GM12892 (cell line): ENCODE measurements at regions not wholly inside any gene's neighbourhood (a gene's known extent, or its start where the extent isn't known, plus 50 kb on each side); places are given as distances from the start of the nearest gene placed in this dataset.

Experiments
- DNase-seq: peaks from one replicate; pipeline ENCODE4 v3.0.0; 2011; ENCODE audit not compliant: insufficient read length
- FAIRE-seq: peaks from 2 replicates; lab custom pipeline; 2011; peaks lifted over from hg19 to GRCh38; lab: Jason Lieb, UNC
- POLR2A ChIP-seq: IDR thresholded peaks from 2 replicates; pipeline ENCODE4 v1.6.1; 2011; ENCODE audit warnings: low read depth, low read length, control low read depth
- POLR2AphosphoS5 ChIP-seq: IDR thresholded peaks from 2 replicates; pipeline ENCODE4 v1.6.1; 2011; ENCODE audit warnings: low read depth, low read length, control low read depth
- TAF1 ChIP-seq: IDR thresholded peaks from 2 replicates; pipeline ENCODE4 v1.6.1; 2011; ENCODE audit warnings: low read depth, mild to moderate bottlenecking, control low read depth, low read length, borderline replicate concordance

GRCh38 chr13:38575427-38575826 is 111.5 kb upstream of the FREM2 start:
- no peak for TF ChIP-seq POLR2A
- TF ChIP-seq POLR2AphosphoS5: no peak
- TF ChIP-seq TAF1: no peak
- DNase-seq (no peak), FAIRE-seq (no peak)

DNA sequence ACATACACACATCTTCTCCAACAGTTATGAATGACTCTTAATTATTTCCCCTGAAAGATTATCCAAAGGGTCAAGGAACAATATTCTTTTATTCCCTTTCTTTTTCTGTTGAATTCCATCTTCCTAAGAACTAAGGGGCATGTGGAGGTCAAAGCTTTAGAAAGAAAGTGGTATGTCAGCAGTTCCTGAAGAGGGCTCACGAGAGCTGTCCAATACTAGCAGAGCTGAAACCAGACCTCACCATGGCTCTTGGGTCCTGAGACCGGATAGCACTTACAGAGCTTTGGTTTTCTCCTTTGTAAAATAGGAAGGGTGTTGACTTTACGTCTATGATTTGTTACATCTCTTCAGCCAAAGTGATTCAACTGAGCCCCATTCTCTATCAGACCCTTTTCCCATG is 109.8 kb upstream of the FREM2 start:
- no peak for FAIRE-seq
- DNase-seq: no peak
- TF ChIP-seq POLR2A: no peak
- no peak for TF ChIP-seq TAF1
- TF ChIP-seq POLR2AphosphoS5: no peak

- no peak for TF ChIP-seq TAF1
- no peak for TF ChIP-seq POLR2A
- no peak for TF ChIP-seq POLR2AphosphoS5
- FAIRE-seq: no peak
- no peak for DNase-seq
Observed at GRCh38 chr13:38582133-38582532, 104.7 kb upstream of the FREM2 start.

DNA sequence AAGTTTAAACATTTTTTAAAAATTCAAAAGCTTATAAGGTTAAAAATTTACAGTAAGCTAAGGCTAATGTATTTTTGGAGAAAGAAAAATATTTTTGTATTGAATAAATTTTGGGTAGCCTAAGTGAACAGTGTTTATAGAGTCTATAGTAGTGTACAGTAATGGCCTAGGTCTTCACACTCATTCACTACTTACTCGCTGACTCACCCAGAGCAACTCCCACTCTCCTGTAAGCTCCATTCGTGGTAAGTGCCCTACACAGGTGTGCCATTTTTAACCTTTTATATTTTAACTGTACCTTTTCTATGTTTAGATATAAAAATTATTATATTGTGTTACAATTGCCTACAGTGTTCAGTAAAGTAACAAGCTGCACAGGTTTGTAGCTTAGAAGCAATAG is 96.6 kb upstream of the FREM2 start:
- FAIRE-seq: no peak
- DNase-seq: no peak
- no peak for TF ChIP-seq POLR2AphosphoS5
- TF ChIP-seq POLR2A: no peak
- TF ChIP-seq TAF1: no peak

DNA sequence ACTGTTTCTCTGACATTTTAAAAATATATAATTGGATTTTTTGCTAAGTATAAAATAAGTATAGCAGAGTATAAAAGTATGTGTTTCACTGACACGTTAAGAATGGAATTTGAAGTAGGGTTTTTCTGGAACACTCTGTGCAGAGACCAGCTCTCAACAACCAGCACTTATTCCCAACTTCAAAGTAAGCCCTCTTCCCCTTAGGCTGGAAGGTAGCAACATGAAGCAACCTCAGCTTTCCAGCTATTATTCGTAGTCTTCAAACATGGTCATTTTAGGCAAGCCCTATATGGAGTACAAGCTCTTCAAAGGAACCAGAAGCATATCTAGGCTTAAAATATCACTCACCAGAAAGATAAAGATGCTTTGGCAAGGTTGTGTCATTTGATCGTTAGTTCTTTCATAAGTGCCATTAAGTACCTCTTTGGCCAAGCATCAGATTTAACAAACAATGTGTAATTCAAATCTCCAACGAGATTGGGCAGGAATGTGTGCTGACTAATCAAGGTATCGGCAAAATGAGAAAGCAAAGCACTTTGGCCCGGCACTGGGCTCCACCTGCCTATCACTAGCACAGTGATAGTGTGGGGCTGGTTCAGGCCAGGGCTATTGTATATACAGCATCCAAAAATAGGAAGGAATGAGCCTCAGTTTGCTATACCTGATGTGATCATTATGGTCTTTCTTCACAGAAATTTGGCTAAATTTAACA is 95.9 kb upstream of the FREM2 start:
- no peak for DNase-seq
- TF ChIP-seq TAF1 (no peak), POLR2A (no peak), POLR2AphosphoS5 (no peak)

DNA sequence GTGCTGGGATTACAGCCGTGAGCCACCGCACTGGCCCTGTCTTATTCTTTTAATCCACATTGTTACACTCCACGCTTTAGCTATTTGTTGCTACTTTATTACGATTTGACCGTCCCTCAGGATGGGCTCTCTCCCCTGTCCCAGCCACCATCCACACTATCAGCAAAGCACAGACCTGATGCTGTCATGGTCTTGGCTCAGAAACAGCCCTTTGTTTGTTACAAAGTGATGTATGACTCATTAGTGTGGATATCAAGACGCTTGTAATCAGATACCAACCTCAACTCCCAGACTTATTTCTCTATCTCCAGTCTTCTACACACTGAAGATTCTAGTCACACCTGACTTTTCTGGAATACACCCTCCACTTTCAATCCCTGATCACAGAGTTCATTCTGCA is 84.6 kb upstream of the FREM2 start:
- DNase-seq (no peak), FAIRE-seq (no peak)
- no peak for TF ChIP-seq POLR2A
- no peak for TF ChIP-seq TAF1
- TF ChIP-seq POLR2AphosphoS5: no peak

More for the DNA sequence above, 95.9 kb upstream of the FREM2 start:
- FAIRE-seq: no peak

DNA sequence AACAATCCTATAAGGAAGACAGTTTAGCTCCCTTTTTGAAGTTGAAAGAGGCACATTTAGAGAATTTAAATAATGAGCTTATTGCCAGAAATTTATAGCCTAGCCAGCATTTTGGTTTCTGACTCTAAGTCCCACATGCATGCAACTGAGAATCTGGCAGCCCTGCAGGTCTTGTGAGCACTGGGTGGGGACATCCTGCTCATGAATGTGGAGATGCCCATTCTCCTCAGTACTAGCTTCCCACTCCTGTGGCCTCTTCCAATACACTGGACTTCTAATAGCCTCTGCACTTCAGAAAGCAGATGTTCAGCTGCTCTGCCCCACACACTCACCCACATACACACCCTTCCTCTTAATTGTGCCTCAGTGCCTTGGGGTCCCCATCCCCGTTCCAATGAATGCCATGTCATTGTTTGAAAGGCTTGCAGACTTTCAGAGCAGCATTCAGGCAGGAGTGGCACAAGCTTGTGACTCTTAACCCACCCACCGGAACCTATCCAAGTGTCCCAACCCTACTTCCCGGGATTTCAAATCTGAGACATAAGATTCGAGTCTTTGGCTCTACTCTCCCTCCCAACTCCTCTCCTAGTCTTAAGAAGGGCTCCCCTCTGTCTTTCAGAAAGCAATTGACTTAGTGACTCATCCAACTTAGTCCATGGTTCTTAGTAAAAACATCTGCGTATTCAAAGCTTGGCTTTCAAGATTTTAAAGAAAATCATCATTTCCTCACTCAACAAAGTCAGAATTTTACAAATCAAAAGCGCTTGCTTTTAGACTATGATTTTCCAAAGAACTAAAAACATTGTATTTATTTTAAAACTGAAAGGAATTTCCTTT is 80.0 kb upstream of the FREM2 start:
- TF ChIP-seq POLR2A (no peak), POLR2AphosphoS5 (no peak), TAF1 (no peak)
- no peak for FAIRE-seq
- no peak for DNase-seq

DNA sequence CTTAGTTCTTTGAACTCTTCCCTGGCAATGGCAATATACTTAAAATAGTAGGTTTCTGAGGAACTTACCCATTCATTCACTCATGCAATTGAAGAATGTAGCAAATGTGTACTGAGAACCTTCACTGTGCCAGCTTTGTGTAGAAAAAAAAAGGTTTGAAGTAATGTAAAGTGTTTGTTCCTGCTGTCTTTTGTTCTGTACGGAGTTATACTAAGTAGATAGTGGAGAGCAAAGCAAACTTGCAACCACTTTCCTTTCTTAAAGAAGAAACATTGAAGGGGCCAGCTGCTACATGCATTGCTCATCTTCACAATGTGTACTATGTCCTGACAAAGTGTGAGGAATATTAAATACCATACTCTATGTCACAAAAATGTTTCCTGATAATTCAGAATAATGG is 68.9 kb upstream of the FREM2 start:
- DNase-seq (no peak), FAIRE-seq (no peak)
- TF ChIP-seq TAF1 (no peak), POLR2A (no peak), POLR2AphosphoS5 (no peak)

GRCh38 chr13:38618336-38618735 is 68.5 kb upstream of the FREM2 start:
- DNase-seq (no peak), FAIRE-seq (no peak)
- no peak for TF ChIP-seq TAF1
- no peak for TF ChIP-seq POLR2AphosphoS5
- TF ChIP-seq POLR2A: no peak

DNA sequence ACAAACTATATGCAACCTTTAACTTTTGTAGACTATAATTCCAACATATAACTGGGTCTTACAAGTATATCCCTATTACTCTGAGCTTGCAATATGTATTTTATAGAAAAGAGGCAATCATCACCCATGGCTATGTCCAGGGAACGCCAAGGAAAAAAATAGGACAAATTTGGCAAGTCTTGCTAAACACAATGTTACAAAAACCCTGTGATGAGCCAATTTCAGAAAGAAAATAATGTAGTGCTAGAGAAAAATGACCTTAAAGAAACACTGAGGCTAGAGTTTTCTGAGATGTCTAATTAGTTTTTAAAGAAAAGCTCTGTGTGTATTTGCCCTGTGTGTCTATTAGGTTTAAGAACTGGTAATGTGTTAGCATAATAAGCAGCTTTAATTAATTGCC is 68.0 kb upstream of the FREM2 start:
- DNase-seq (no peak), FAIRE-seq (no peak)
- TF ChIP-seq POLR2A (no peak), POLR2AphosphoS5 (no peak), TAF1 (no peak)

- DNase-seq: no peak
- TF ChIP-seq TAF1: no peak
- no peak for TF ChIP-seq POLR2AphosphoS5
- TF ChIP-seq POLR2A: no peak
- no peak for FAIRE-seq
Observed at GRCh38 chr13:38620876-38621275, 66.0 kb upstream of the FREM2 start.

DNA sequence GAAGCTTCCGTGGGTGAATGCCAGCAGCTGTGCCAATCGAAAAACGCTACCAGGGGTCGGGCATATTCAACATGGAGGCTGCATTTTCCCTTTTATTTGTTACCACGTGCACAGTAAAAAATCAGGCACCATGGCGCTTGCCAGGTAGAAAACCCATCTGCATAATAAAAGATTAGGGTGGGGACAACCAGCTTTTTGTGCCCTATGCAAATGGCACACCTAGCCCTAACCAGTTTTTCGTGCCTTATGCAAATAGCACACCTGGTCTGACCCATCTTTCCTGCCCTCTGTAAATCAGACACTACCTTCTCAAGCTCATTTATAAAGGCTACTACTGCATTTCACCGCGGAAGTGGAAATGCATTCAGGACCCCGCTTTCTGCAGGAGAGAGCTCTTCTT is 62.1 kb upstream of the FREM2 start:
- FAIRE-seq (no peak), DNase-seq (no peak)
- TF ChIP-seq POLR2AphosphoS5: no peak
- TF ChIP-seq POLR2A: no peak
- no peak for TF ChIP-seq TAF1
